HFF-Myc (cell line): ENCODE measurements at regions not wholly inside any gene's neighbourhood (a gene's known extent, or its start where the extent isn't known, plus 50 kb on each side); places are given as distances from the start of the nearest gene placed in this dataset.
A peak's percentile ranks its signal among the peaks of the same experiment; 100 is the strongest.

Source experiments
- DNase-seq: peaks from one replicate; pipeline ENCODE4 v3.0.0-alpha.2; 2011; ENCODE audit warnings: low read depth; ENCODE audit errors: extremely low read depth
- H3K4me3 ChIP-seq: replicated peaks from 2 replicates; pipeline ENCODE4 v1.5.1; 2011; ENCODE audit warnings: low read depth, mild to moderate bottlenecking, control low read depth, low read length
- TF ChIP-seq, protein P1 (sequence below): IDR thresholded peaks from 2 replicates; pipeline ENCODE4 v1.5.1; 2012; ENCODE audit warnings: mild to moderate bottlenecking, low read depth, low read length, control low read depth; ENCODE audit errors: missing control alignments

- H3K4me3 ChIP-seq, result no peak overlapping the region
- TF ChIP-seq, protein P1, sequence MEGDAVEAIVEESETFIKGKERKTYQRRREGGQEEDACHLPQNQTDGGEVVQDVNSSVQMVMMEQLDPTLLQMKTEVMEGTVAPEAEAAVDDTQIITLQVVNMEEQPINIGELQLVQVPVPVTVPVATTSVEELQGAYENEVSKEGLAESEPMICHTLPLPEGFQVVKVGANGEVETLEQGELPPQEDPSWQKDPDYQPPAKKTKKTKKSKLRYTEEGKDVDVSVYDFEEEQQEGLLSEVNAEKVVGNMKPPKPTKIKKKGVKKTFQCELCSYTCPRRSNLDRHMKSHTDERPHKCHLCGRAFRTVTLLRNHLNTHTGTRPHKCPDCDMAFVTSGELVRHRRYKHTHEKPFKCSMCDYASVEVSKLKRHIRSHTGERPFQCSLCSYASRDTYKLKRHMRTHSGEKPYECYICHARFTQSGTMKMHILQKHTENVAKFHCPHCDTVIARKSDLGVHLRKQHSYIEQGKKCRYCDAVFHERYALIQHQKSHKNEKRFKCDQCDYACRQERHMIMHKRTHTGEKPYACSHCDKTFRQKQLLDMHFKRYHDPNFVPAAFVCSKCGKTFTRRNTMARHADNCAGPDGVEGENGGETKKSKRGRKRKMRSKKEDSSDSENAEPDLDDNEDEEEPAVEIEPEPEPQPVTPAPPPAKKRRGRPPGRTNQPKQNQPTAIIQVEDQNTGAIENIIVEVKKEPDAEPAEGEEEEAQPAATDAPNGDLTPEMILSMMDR, result peak; percentile 38
- DNase-seq, result no peak
Measured at GRCh38 chr1:185559684-185560331, 174.4 kb upstream of the HMCN1 start.

- no peak overlapping the region for H3K4me3 ChIP-seq
- TF ChIP-seq, protein P1, result no peak
- DNase-seq, result no peak
Measured at GRCh38 chr1:185559151-185559550, 175.0 kb upstream of the HMCN1 start.

GRCh38 chr1:185556561-185556960 is 177.6 kb upstream of the HMCN1 start:
- TF ChIP-seq, protein P1, result no peak
- no peak overlapping the region for H3K4me3 ChIP-seq
- DNase-seq, result no peak

DNA sequence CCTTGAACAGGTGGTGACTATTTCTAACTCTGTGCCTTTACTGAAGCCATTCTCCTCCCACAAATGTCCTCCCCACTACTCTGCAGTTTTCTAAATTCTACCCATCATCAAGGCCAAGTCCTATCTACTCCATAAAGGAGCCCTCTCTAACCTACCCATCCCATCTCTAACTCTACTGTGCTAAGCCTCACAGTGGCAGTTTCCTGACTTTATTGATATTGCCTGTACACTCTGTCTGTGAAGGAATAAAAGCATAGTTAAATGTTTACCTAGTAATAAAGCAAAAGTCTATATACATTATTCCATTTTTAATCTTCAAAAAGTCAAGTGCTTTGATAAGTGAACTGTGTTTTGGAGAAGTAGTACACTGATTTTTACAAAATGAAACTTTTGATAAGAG is 178.4 kb upstream of the HMCN1 start:
- TF ChIP-seq, protein P1, result no peak
- no peak for DNase-seq
- no peak overlapping the region for H3K4me3 ChIP-seq

GRCh38 chr1:185551008-185551407 is 183.2 kb upstream of the HMCN1 start:
- H3K4me3 ChIP-seq, result no peak overlapping the region
- no peak for DNase-seq
- TF ChIP-seq, protein P1, result no peak

- DNase-seq, result no peak
- H3K4me3 ChIP-seq, result no peak overlapping the region
- TF ChIP-seq, protein P1, result no peak
Measured at GRCh38 chr1:185549906-185550305, 184.3 kb upstream of the HMCN1 start.

GRCh38 chr1:185546029-185546428 is 188.2 kb upstream of the HMCN1 start:
- no peak for DNase-seq
- TF ChIP-seq, protein P1, result no peak
- H3K4me3 ChIP-seq, result no peak overlapping the region
